Mucosa of descending colon (tissue), 3 donors: ENCODE measurements at regions not wholly inside any gene's neighbourhood (a gene's known extent, or its start where the extent isn't known, plus 50 kb on each side); places are given as distances from the start of the nearest gene placed in this dataset.
"Not testable (repeated sequence)": the region's sequence is repeated elsewhere in the genome, so short reads cannot be mapped to it uniquely, and the experiment has no call there.

ENCODE experiments used
- ATAC-seq: fragments of 200-7000 bp; cut with Tn5 transposase; one replicate; pipeline ENCODE4 v1.9.1; 2020; ENCODE audit warnings: mild to moderate bottlenecking, moderate library complexity
- DNase-seq, 3 donors: peaks; one replicate each; pipeline ENCODE4 v3.0.0-alpha.2; 2020
- H3K36me3 ChIP-seq: fragments of 200-600 bp; one replicate; pipeline ENCODE4 v1.8.0; 2021; ENCODE audit warnings: low read depth, mild to moderate bottlenecking
- H3K4me1 ChIP-seq: fragments of 200-600 bp; one replicate; pipeline ENCODE4 v1.8.0; 2021; ENCODE audit warnings: low read depth, mild to moderate bottlenecking
- H3K4me3 ChIP-seq: fragments of 200-600 bp; one replicate; pipeline ENCODE4 v1.8.0; 2021; ENCODE audit warnings: mild to moderate bottlenecking
- H3K9me3 ChIP-seq: fragments of 200-600 bp; one replicate; pipeline ENCODE4 v1.8.0; 2021; ENCODE audit warnings: mild to moderate bottlenecking
- intact Hi-C, 2 donors: fragments of 100-400 bp; cut with DNase I in 1 of 2; cut with micrococcal nuclease in 1 of 2; formaldehyde crosslinking; loops; one replicate each; pipeline versions ENCODE4 v1.11.0 to v1.11.1; 2022; cut with DNase I, micrococcal nuclease
- TF ChIP-seq, protein P1 (sequence below): fragments of 200-600 bp; IDR thresholded peaks from one replicate; pipeline ENCODE4 v1.8.0; 2022; ENCODE audit warnings: antibody characterized with exemption, mild to moderate bottlenecking
- donor health status: DM: no; HTN: no; CAD: no; lungs with moderate emphysema.
- donor health status: DM: no; HTN: no; CAD: no.
- donor health status: DM: no; HTN: yes; CAD: no.

DNA sequence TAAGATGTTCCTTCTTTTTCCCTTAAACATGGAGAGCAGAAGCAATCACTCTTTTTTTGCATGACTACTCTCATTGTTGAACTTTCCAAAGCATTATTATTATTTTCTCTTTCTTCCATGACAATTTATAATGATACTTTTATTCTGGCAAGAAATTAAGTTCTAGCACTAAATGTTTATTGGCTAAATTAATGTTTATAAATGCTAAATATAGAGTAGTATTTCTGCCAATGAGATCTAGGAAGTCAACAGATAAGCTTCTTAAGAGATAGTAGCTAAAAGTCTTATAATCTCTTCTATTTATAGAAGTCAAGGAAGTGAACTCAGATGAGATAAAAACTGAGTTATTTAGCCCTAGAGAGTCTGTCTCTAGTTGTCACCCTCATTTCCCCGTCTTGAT is 920.1 kb downstream of the KCNJ2 start:
- intact Hi-C loops, result loop anchor here in 1 of 2 donors (10.0 kb wide), 1 partner anchor 455 kb away; no protein-coding TSS in a partner anchor
- Histone ChIP-seq H3K36me3 (no peaks in the 10 kb centered on the region), H3K9me3 (no peaks in the 10 kb centered on the region), H3K4me1 (no peaks in the 10 kb centered on the region), H3K4me3 (no peak overlapping the region)
- DNase-seq, result no peak
- no peak for ATAC-seq
- TF ChIP-seq, protein P1, sequence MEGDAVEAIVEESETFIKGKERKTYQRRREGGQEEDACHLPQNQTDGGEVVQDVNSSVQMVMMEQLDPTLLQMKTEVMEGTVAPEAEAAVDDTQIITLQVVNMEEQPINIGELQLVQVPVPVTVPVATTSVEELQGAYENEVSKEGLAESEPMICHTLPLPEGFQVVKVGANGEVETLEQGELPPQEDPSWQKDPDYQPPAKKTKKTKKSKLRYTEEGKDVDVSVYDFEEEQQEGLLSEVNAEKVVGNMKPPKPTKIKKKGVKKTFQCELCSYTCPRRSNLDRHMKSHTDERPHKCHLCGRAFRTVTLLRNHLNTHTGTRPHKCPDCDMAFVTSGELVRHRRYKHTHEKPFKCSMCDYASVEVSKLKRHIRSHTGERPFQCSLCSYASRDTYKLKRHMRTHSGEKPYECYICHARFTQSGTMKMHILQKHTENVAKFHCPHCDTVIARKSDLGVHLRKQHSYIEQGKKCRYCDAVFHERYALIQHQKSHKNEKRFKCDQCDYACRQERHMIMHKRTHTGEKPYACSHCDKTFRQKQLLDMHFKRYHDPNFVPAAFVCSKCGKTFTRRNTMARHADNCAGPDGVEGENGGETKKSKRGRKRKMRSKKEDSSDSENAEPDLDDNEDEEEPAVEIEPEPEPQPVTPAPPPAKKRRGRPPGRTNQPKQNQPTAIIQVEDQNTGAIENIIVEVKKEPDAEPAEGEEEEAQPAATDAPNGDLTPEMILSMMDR, result no peak

DNA sequence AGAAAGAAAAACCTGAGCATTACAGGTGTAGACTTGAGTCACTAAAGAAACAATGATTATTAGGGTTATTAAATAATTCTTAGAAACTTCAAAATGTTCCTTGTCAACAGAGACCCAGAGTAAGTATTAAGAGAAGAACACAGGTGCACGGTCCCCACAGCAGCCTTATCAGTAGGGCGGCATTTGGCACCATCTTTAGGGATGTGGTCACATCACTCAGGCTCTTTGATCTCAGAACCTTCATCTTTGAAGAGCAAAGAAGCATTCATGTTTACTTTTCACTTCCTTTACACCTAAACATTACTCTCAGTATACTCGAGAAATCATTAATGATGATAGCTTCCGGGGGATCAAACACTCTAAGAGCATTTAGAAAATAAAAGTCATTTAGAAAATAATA is 928.7 kb downstream of the KCNJ2 start:
- H3K4me1 ChIP-seq, result no peaks in the 10 kb centered on the region
- no peak for ATAC-seq
- H3K36me3 ChIP-seq, result no peaks in the 10 kb centered on the region
- intact Hi-C loops, result no loop called here
- H3K4me3 ChIP-seq, result no peak overlapping the region
- DNase-seq, result no peak
- TF ChIP-seq, protein P1, result no peak
- no peaks in the 10 kb centered on the region for H3K9me3 ChIP-seq

DNA sequence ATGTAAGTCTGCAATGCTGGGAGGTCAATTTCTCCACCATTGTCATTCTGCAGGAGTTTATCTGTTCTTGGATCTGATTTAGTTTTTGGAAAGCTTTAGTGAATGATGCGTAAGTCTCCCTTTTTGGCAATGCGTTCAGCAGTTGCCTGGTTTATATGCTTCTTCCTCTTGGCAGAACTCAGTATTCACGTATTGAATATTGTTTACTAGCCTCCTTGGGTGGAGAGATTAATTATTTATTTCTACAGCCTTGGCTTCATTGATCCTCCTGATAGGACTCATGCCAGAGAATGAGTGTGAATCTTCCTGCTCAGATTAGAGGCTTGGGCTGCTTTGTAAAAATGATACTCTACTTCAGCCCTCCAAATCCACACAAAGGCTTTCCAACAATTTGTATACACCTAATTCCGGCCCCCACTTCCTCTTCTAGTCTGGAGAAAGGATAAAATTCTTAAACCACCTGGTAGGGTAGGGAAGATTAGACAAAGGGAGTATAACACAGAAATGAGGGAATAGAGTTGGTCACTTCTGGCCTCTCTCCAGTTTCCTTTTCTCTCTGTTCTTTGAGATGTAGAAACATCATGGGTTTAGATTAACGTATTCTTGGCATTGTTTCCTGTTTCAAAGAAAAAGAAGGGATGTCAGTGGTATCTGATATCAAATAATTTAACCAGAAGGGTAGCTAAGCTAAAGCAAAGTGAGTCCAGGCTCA is 929.8 kb downstream of the KCNJ2 start:
- Histone ChIP-seq H3K4me1 (no peaks in the 10 kb centered on the region), H3K4me3 (no peak overlapping the region), H3K9me3 (no peaks in the 10 kb centered on the region), H3K36me3 (no peaks in the 10 kb centered on the region)
- intact Hi-C loops, result no loop called here
- no peak for DNase-seq
- TF ChIP-seq, protein P1, result no peak
- no peak for ATAC-seq

DNA sequence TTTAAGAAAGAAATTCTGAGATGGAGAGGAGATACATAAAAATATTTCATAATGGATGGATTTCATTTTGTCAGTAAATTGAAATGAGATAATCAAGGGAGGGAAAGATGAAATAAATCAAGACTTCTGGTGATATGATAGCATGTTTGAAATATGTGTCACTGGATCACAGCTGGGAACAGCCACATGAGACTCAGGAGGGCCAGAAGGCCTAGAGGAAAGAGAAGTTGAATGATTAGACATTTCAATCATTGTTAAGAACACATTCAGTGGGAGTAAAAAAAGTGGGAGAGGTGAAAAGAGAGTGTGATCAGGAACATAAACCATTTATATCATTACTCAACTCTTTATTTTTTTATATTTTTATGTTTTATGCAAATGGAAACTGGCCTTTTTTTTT is 933.4 kb downstream of the KCNJ2 start:
- TF ChIP-seq, protein P1, result no peak
- intact Hi-C loops, result no loop called here
- no peaks in the 10 kb centered on the region for H3K9me3 ChIP-seq
- DNase-seq, result no peak
- no peak for ATAC-seq
- H3K36me3 ChIP-seq, result no peaks in the 10 kb centered on the region
- H3K4me1 ChIP-seq, result no peaks in the 10 kb centered on the region
- H3K4me3 ChIP-seq, result no peak overlapping the region

DNA sequence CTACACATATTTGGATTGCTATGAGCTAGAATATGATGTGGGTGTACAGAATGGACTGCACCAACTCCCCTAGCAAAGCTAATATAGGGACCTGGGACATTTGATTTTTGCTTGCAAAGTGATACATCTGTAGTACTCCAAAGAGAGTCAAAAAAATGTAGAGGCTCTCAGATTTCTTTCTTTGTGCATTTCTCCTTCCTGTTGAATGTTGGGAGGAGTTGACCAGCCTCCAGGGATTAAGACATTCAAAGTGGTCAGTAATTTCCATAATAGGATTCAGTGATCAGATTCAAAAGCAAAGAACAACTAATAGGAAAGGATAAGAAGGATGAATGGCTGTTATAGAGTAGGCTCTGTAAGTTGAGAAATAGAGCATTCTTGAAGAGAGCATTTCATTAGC is 934.9 kb downstream of the KCNJ2 start:
- ATAC-seq (no peak), DNase-seq (no peak)
- intact Hi-C loops, result no loop called here
- TF ChIP-seq, protein P1, result no peak
- H3K9me3 ChIP-seq, result no peaks in the 10 kb centered on the region
- H3K4me1 ChIP-seq, result no peaks in the 10 kb centered on the region
- H3K36me3 ChIP-seq, result no peaks in the 10 kb centered on the region
- H3K4me3 ChIP-seq, result no peak overlapping the region

DNA sequence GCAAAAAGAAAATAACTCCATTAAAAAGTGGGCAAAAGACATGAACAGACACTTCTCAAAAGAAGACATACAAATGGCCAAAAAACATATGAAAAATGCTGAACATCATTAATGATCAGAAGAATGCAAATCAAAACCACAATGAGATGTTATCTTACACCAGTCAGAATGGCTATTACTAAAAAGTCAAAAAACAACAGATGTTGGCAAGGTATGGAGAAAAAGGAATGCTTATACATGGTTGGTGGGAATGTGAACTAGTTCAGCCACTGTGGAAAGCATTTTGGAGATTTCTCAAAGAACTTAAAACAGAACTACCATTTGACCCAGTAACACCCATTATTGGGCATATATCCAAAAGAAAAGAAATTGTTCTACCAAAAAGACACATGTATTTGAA is 936.7 kb downstream of the KCNJ2 start:
- intact Hi-C loops, H3K4me3 ChIP-seq, H3K4me1 ChIP-seq, H3K9me3 ChIP-seq, DNase-seq, H3K36me3 ChIP-seq, ATAC-seq: not testable (repeated sequence)
